ENCODE measurements at regions not wholly inside any gene's neighbourhood (a gene's known extent, or its start where the extent isn't known, plus 50 kb on each side); places are given as distances from the start of the nearest gene placed in this dataset.
"Not testable (repeated sequence)": the region's sequence is repeated elsewhere in the genome, so short reads cannot be mapped to it uniquely, and the experiment has no call there.

DNA sequence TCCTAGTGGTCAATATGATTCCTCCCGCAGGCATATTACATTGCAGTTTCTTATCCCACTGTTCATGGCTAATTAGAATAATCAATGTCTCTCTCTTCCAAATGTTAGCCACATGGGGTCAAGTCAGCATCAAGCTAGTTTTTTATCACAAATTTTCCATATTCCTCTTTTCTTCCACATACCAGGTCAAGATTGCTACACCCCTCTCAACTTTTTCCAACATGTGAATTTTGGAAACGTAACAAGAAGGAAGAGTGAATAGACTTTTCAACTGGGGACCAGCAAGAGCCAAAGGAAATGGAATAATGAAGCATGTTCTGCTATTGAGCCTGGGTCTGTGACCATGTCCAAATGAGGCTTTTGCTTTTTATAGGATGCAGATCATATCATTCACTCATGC, 65.1 kb downstream of the SOD2 start:
- Histone ChIP-seq H3K14ac (ENCODE audit: insufficient read depth, low read length) (no peak overlapping the region), H4K8ac (replicated peaks; ENCODE audit: insufficient read length, low read depth, low read length) (no peak overlapping the region)
- H3K9me3 Mint-ChIP-seq: peaks cover 2 to 7% of the 10 kb centered on the region in 2 experiments; a peak in 2 of 5 replicates

GRCh38 chr6:159626506-159626905, 66.5 kb downstream of the SOD2 start:
- not testable (repeated sequence) for H2BK120ac ChIP-seq (ENCODE audit: low read depth, low read length, poor library complexity, severe bottlenecking); H2AK5ac ChIP-seq (ENCODE audit: insufficient read length, low read length); H4K91ac ChIP-seq (ENCODE audit: insufficient read length, low read depth, low read length); H3K9me3 Mint-ChIP-seq; H3K18ac ChIP-seq (ENCODE audit: insufficient read length, low read depth, low read length); H3K79me1 ChIP-seq (ENCODE audit: insufficient read depth, low read depth, low read length, poor library complexity, severe bottlenecking); H3K4me3 Mint-ChIP-seq; H3K4me1 Mint-ChIP-seq; H3K4me1 ChIP-seq (ENCODE audit: insufficient read depth, low read length); H3K36me3 Mint-ChIP-seq (ENCODE audit: insufficient read depth in 1 of 3, low read depth in 3 of 3); H3T11ph ChIP-seq (ENCODE audit: low read length); H3K23me2 ChIP-seq (ENCODE audit: insufficient read length, low read depth, low read length, poor library complexity, severe bottlenecking); H3K4ac ChIP-seq (ENCODE audit: low read depth, low read length); H3K27me3 Mint-ChIP-seq (ENCODE audit: low read depth); DNase-seq; H3K23ac ChIP-seq (ENCODE audit: insufficient read length, low read depth, low read length); H3K9me3 ChIP-seq (ENCODE audit: control insufficient read depth, low read depth, low read length); H3K9ac ChIP-seq (ENCODE audit: extremely low read depth, insufficient read length, low read length); H2BK5ac ChIP-seq (ENCODE audit: insufficient read length, low read length); H3K27ac Mint-ChIP-seq; H2BK15ac ChIP-seq (ENCODE audit: low read depth, low read length); H2BK12ac ChIP-seq (ENCODE audit: insufficient read length, low read depth, low read length); H2BK20ac ChIP-seq (ENCODE audit: low read depth, low read length, poor library complexity, severe bottlenecking); H4K5ac ChIP-seq (ENCODE audit: insufficient read length, low read depth, low read length); H3K14ac ChIP-seq (ENCODE audit: insufficient read depth, low read length); H2AFZ ChIP-seq (ENCODE audit: low read length); H4K8ac ChIP-seq (replicated peaks; ENCODE audit: insufficient read length, low read depth, low read length); H3K79me2 ChIP-seq (ENCODE audit: insufficient read depth, low read length); H3K56ac ChIP-seq (ENCODE audit: insufficient read length, low read depth, low read length); H4K20me1 ChIP-seq (ENCODE audit: control insufficient read depth, insufficient read depth, insufficient read length); H3K27me3 ChIP-seq (ENCODE audit: insufficient read depth, low read length); H3K4me2 ChIP-seq (ENCODE audit: insufficient read depth, insufficient read length, low read length); H3K27ac ChIP-seq (ENCODE audit: insufficient read length, low read depth, low read length)
- no CpG with 5 or more reads among the region's 5 CpGs for WGBS (ENCODE audit: extremely low coverage, insufficient read length, low lambda C conversion rate)

More for the DNA sequence above, 65.1 kb downstream of the SOD2 start:
- Histone ChIP-seq H2BK5ac (ENCODE audit: insufficient read length, low read length) (no peak overlapping the region), H3T11ph (ENCODE audit: low read length) (no peak overlapping the region), H2AK5ac (ENCODE audit: insufficient read length, low read length) (no peak overlapping the region), H2BK12ac (ENCODE audit: insufficient read length, low read depth, low read length) (no peak overlapping the region), H3K4ac (ENCODE audit: low read depth, low read length) (no peak overlapping the region), H3K9me3 (ENCODE audit: control insufficient read depth, low read depth, low read length) (no peaks in the 10 kb centered on the region), H2BK15ac (ENCODE audit: low read depth, low read length) (no peak overlapping the region), H4K91ac (ENCODE audit: insufficient read length, low read depth, low read length) (no peak overlapping the region), H3K27ac (ENCODE audit: insufficient read length, low read depth, low read length) (no peak overlapping the region), H2BK20ac (ENCODE audit: low read depth, low read length, poor library complexity, severe bottlenecking) (no peak overlapping the region), H2AFZ (ENCODE audit: low read length) (no peak overlapping the region), H4K5ac (ENCODE audit: insufficient read length, low read depth, low read length) (no peak overlapping the region), H3K23me2 (ENCODE audit: insufficient read length, low read depth, low read length, poor library complexity, severe bottlenecking) (no peaks in the 10 kb centered on the region), H3K79me2 (ENCODE audit: insufficient read depth, low read length) (no peaks in the 10 kb centered on the region), H3K18ac (ENCODE audit: insufficient read length, low read depth, low read length) (no peak overlapping the region), H3K23ac (ENCODE audit: insufficient read length, low read depth, low read length) (no peak overlapping the region), H3K79me1 (ENCODE audit: insufficient read depth, low read depth, low read length, poor library complexity, severe bottlenecking) (no peaks in the 10 kb centered on the region), H3K4me2 (ENCODE audit: insufficient read depth, insufficient read length, low read length) (no peak overlapping the region), H3K9ac (ENCODE audit: extremely low read depth, insufficient read length, low read length) (no peak overlapping the region), H3K27me3 (ENCODE audit: insufficient read depth, low read length) (no peaks in the 10 kb centered on the region), H4K20me1 (ENCODE audit: control insufficient read depth, insufficient read depth, insufficient read length) (no peaks in the 10 kb centered on the region), H3K4me1 (ENCODE audit: insufficient read depth, low read length) (no peaks in the 10 kb centered on the region; the same call in 1 of the 2 replicates), H2BK120ac (ENCODE audit: low read depth, low read length, poor library complexity, severe bottlenecking) (no peak overlapping the region), H3K56ac (ENCODE audit: insufficient read length, low read depth, low read length) (no peak overlapping the region)
- H3K27ac Mint-ChIP-seq: no peak overlapping the region
- no peak overlapping the region for H3K4me3 Mint-ChIP-seq
- H3K36me3 Mint-ChIP-seq (ENCODE audit: insufficient read depth in 1 of 3, low read depth in 3 of 3): no peaks in the 10 kb centered on the region; a peak in 1 of 7 replicates
- TF ChIP-seq, protein P1, sequence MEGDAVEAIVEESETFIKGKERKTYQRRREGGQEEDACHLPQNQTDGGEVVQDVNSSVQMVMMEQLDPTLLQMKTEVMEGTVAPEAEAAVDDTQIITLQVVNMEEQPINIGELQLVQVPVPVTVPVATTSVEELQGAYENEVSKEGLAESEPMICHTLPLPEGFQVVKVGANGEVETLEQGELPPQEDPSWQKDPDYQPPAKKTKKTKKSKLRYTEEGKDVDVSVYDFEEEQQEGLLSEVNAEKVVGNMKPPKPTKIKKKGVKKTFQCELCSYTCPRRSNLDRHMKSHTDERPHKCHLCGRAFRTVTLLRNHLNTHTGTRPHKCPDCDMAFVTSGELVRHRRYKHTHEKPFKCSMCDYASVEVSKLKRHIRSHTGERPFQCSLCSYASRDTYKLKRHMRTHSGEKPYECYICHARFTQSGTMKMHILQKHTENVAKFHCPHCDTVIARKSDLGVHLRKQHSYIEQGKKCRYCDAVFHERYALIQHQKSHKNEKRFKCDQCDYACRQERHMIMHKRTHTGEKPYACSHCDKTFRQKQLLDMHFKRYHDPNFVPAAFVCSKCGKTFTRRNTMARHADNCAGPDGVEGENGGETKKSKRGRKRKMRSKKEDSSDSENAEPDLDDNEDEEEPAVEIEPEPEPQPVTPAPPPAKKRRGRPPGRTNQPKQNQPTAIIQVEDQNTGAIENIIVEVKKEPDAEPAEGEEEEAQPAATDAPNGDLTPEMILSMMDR (conservative IDR thresholded peaks at IDR 0.05): no peak
- H3K4me1 Mint-ChIP-seq: peaks cover 0 to 8% of the 10 kb centered on the region in 2 experiments; a peak in 2 of 4 replicates
- H3K27me3 Mint-ChIP-seq (ENCODE audit: low read depth): no peaks in the 10 kb centered on the region
- DNase-seq: no peak
- no CpG with 5 or more reads among the region's 2 CpGs for WGBS (ENCODE audit: extremely low coverage, insufficient read length, low lambda C conversion rate)

Measured in H9 (cell line).